Right ventricle myocardium superior (tissue), 1 donor: ENCODE measurements at regions not wholly inside any gene's neighbourhood (a gene's known extent, or its start where the extent isn't known, plus 50 kb on each side); places are given as distances from the start of the nearest gene placed in this dataset.

Experiments used
- ATAC-seq: fragments of 200-7000 bp; cut with Tn5 transposase; one replicate; pipeline ENCODE4 v1.9.1; 2020; ENCODE audit warnings: mild to moderate bottlenecking; ENCODE audit not compliant: poor library complexity
- DNase-seq: peaks from one replicate; pipeline ENCODE4 v3.0.0-alpha.2; 2020
- intact Hi-C: fragments of 100-400 bp; cut with DNase I; formaldehyde crosslinking; loops from one replicate; pipeline ENCODE4 v1.11.2; 2022
- donor health status: DM: no; HTN: yes; CAD: no; lungs with severe emphysema.

GRCh38 chr2:84293791-84294380 lies 165.2 kb downstream of the SUCLG1 start:
- DNase-seq (no peak), ATAC-seq (no peak)
- intact Hi-C loops, result no loop called here

- DNase-seq (no peak), ATAC-seq (no peak)
- intact Hi-C loops, result no loop called here
Measured at GRCh38 chr2:84292545-84292944, 166.5 kb downstream of the SUCLG1 start.

DNA sequence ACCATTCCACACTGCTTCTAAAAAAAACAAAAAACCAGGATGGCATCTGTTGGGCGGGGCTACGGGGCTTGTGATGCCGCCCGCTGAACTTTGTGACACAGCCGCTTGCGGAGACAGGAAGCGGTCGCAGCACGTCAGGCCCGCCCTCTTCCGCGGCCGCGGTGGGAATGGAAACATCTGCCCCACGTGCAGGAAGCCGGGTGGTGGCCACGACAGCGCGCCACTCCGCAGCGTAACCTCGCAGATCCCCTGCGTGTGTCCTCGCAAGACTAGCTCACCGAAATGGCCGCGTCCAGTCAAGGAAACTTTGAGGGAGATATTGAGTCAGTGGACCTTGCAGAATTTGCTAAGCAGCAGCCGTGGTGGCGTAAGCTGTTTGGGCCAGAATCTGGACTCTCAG lies 168.5 kb downstream of the SUCLG1 start:
- ATAC-seq (no peak), DNase-seq (no peak)
- intact Hi-C loops, result no loop called here

DNA sequence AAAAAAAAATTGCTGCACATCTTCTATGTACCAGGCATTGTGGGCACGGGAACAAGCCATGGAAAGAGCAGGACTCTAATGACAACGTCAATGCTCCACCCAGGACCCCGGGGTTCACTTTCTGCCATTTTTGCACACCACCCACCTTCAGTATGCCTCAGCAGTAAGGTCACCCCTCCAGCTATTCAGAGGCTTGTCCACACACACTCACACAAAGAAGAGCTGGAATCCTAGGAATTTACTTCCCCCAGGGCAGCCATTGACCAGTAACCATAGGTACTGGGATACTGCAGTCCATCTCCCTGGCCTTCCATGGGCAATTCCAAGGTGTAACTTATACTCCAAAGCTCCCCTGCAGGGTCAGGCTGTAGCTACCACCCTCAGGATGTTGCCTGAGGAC lies 170.8 kb downstream of the SUCLG1 start:
- DNase-seq, result no peak
- intact Hi-C loops, result no loop called here
- ATAC-seq, result no peak

DNA sequence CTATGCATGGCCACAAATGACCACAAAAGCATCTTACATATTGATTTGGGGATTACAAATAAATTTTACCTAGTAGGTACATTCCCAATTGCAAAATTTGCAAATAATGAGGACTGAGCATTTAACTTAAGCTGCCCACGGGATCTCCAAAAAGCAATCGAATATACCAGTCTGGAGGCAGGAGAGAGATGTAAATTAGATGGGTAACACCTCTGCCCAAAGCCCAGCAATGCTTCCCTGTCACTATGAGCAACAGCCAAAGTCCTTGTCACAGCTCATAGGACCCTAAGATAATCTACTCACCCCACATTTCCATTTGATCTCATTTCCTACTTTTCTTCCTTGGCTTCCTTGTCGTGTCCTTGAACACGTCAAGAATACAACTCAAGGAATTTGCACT lies 172.2 kb downstream of the SUCLG1 start:
- ATAC-seq, result no peak
- intact Hi-C loops, result no loop called here
- DNase-seq, result no peak

DNA sequence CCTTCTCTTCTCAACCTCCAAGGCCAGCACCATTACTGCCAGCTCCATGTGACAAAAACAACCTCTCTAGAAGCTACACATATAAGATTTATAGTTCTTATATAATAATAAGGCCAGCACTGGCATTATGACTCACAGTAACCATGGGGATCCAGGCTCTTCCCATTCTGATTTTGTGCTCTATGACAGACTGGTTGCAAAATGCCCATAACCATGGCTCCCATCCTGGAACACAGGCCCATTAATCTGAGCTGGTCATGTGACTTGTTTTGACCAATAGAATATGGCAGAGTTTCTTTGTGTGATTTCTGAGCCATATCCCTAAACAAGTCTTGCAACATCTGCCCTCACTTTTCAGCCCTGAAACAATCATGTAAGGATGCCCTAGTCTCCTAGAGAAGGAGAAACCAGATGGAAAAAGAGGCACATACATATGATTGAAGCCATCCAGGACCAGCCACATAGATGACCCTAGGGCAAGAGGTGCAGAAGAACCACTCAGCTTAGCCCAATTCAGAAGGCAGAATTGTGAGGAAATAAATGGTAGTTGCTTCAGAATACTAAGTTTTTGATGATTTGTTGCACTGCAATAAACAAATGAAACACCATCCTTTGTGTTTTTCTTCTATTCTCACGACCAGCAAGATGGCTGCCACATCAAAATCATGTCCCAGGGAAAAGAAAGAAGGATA lies 173.9 kb downstream of the SUCLG1 start:
- ATAC-seq (no peak), DNase-seq (no peak)
- intact Hi-C loops, result no loop called here

GRCh38 chr2:84283506-84283905 lies 175.6 kb downstream of the SUCLG1 start:
- DNase-seq (no peak), ATAC-seq (no peak)
- intact Hi-C loops, result no loop called here

DNA sequence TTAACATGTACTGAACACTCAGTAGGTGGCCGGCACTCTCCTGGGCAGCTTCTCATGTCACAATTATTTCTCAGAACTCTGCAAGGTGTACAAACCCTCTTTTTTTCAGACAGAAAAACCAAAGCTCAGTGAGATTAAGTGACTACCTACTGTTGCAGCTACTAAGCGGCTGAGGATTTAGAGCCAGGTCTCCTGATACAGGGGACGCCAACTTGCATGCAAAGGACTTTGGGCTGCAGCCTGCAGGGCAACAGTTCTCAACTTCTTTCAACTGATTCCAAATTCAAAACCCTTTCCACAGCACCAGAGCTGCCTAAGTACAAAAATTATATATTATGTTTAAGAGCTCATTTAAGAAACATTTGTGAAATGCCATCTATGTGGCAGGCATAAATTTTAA lies 177.6 kb downstream of the SUCLG1 start:
- DNase-seq (no peak), ATAC-seq (no peak)
- intact Hi-C loops, result no loop called here

DNA sequence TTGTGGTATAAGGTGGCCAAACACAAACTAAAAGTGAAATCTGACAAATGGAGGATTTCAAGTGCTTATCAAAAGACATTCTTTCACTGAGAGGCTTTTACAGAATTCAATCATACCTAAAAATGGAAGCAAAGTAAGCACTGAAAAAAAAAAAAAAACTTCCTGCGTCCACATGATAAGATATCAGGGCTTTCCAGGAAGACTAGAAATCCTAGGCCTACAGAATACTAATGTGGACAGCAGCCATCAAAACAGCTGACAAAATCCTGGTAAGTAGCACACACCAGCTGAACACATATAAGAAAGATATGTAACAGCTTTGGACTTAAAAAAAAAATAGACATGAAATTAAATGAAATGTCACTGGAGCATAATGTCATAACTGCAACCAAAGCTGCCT lies 178.2 kb downstream of the SUCLG1 start:
- intact Hi-C loops, result no loop called here
- ATAC-seq (no peak), DNase-seq (no peak)

DNA sequence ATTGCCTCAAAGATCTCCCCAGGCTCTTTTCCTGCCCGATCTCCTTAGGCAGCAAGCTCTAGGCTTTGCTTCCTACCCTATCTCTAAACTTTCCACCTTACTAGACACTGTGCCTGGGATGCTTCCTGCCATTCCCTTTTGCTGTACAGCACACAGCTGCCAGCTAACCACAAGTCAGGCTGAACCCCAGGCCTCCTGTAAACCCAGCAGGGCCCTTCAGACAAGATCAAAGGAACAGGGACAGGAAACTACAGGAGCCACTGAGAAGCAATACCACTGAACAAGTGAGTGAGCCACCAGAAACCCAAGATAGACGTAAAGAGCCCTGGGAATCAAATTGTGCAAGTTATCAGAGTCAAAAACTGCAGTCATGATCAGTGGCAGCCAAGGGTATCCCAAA lies 180.7 kb downstream of the SUCLG1 start:
- ATAC-seq, result no peak
- intact Hi-C loops, result no loop called here
- DNase-seq, result no peak

GRCh38 chr2:84276590-84277255 lies 182.4 kb downstream of the SUCLG1 start:
- intact Hi-C loops, result no loop called here
- no peak for ATAC-seq
- DNase-seq, result no peak

- intact Hi-C loops, result no loop called here
- DNase-seq, result no peak
- ATAC-seq, result no peak
Measured at GRCh38 chr2:84273406-84273805, 185.7 kb downstream of the SUCLG1 start.

DNA sequence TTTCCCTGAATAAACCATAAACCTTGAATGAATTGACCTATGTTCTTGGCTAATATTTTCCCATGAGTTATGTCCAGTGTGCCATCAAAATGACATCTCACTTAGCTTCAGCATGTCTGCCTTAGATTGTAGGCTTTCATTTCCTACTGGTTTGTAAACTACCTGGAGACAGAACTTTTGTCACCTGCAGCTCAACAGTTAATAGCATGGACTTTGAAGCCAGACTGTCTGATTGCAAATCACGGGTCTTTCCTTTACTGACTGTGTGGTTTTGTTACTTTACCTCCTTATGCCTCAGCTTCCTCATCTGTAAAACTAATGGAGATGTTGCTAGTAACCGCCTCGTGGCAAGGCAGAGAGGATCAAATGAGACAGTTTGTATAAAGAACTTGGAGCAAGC lies 187.1 kb downstream of the SUCLG1 start:
- intact Hi-C loops, result no loop called here
- no peak for ATAC-seq

GRCh38 chr2:84257831-84258230 lies 201.2 kb downstream of the SUCLG1 start:
- DNase-seq (no peak), ATAC-seq (no peak)
- intact Hi-C loops, result no loop called here

More for the DNA sequence above, 187.1 kb downstream of the SUCLG1 start:
- no peak for DNase-seq

- ATAC-seq (no peak), DNase-seq (no peak)
- intact Hi-C loops, result no loop called here
Measured at GRCh38 chr2:84251651-84252302, 207.3 kb downstream of the SUCLG1 start.

DNA sequence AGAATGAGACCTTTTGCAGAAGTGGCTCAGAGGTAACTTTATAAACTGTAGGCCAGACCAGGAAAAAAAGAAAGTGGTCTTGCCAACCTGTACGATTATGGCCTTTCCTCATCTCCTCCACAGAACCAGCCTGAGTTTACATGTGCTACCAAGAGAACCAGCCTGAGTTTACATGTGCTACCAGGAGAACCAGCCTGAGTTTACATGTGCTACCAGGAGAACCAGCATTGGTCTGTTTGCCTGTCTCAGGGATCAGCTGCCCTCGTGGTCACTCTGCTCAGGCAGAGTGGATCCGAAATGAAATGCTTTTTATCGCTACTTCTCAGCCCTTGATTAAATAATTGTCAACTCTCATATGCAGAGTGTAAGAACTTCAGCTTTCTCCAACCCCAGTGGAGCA lies 209.9 kb downstream of the SUCLG1 start:
- DNase-seq (no peak), ATAC-seq (no peak)
- intact Hi-C loops, result no loop called here

- DNase-seq (no peak), ATAC-seq (no peak)
- intact Hi-C loops, result no loop called here
Measured at GRCh38 chr2:84247532-84247931, 211.5 kb downstream of the SUCLG1 start.

GRCh38 chr2:84243788-84244733 lies 215.0 kb downstream of the SUCLG1 start:
- intact Hi-C loops, result no loop called here
- DNase-seq (no peak), ATAC-seq (no peak)

- DNase-seq (no peak), ATAC-seq (no peak)
- intact Hi-C loops, result no loop called here
Measured at GRCh38 chr2:84238907-84239306, 220.2 kb downstream of the SUCLG1 start.
